NCI-H187 (cell line): ENCODE measurements at regions not wholly inside any gene's neighbourhood (a gene's known extent, or its start where the extent isn't known, plus 50 kb on each side); places are given as distances from the start of the nearest gene placed in this dataset.
"Not testable (repeated sequence)": the region's sequence is repeated elsewhere in the genome, so short reads cannot be mapped to it uniquely, and the experiment has no call there.

Experiments
- DNase-seq, 2 experiments: peaks; one replicate each; lab custom pipeline; 2025; lab: John Stamatoyannopoulos, UW

GRCh38 chr9:36461323-36461722 lies 61.3 kb upstream of the RNF38 start:
- no peak for DNase-seq

DNA sequence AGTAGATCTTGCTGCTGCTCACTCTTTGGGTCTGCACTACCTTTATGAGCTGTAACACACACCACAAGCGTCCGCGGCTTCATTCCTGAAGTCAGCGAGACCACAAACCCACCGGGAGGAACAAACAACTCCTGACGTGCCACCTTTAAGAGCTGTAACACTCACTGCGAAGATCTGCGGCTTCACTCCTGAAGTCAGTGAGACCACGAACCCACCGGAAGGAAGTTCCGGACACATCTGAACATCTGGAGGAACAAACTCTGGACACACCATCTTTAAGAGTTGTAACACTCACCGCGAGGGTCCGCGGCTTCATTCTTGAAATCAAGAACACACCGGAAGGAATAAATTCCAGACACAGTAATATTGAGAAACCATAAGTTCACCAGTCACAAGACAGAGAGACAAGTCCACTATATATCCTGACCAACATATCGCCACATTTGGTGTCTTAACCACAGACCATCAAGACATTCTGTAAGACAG lies 58.4 kb upstream of the RNF38 start:
- DNase-seq = not testable (repeated sequence)

GRCh38 chr9:36457836-36458429 lies 57.9 kb upstream of the RNF38 start:
- no peak for DNase-seq

DNA sequence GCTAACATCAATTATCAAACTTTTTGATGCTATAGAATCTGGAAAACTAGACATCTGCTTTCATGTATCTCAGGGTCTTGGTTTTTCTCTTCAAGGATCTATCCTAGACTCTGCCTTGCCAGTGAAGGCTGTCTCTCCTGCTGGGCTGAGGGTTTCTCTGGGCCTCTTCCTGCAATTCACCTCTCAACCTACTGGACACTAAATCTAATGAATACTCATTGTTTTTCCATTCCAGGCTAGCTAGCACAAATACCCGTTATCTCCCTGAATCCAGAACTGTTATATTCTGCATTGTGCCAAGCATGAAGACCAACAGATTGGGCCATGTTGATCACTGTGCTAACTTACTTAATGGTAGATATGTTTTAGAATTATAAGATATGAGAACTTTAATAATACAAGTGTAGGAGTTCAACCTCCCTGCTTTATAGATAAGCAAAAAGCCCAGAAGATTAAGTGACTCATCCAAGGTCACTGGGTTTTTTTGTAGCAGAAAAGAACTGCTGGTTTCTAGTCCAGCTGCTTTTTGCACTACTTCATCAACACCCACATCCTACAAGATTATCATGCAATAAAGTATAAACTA lies 56.5 kb upstream of the RNF38 start:
- no peak for DNase-seq

DNA sequence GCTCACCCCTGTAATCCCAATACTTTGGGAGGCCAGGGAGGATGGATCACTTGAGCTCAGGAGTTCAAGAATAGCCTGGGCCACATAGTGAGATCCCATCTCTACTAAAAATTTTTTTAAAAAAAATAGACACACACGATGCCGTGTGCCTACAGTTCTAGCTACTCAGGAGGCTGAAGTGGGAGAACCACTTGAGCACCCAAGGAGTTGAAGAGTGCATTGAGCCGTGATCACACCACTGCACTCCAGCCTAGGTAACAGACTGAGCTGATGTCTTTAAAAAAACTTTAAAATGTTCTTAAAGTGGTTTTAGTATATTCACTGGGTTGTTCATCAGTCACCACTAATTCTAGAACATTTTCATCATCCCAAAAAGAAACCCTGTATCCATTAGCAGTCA lies 51.9 kb upstream of the RNF38 start:
- no peak for DNase-seq

- no peak for DNase-seq
Measured at GRCh38 chr9:36450110-36450732, 50.2 kb upstream of the RNF38 start.
